CD14-positive monocyte (primary cell): ENCODE measurements at regions not wholly inside any gene's neighbourhood (a gene's known extent, or its start where the extent isn't known, plus 50 kb on each side); places are given as distances from the start of the nearest gene placed in this dataset.

Experiments used
- DNase-seq, 3 donors: peaks; one replicate each; pipeline ENCODE4 v3.0.0-alpha.2; 2011 to 2022
- H2AFZ ChIP-seq: 2 replicates; pipeline ENCODE4 v1.6.0; 2012; ENCODE audit warnings: mild to moderate bottlenecking, low read depth, low read length, inconsistent platforms; ENCODE audit not compliant: insufficient read depth, poor library complexity, severe bottlenecking
- H3K27ac ChIP-seq, 2 donors: 1 replicate in 1 of 2; 2 replicates in 1 of 2; pipeline ENCODE4 v1.5.1; 2012 to 2013; ENCODE audit warnings: low read length in 2 of 2, control low read depth in 1 of 2, inconsistent platforms in 1 of 2, low read depth in 1 of 2, mild to moderate bottlenecking in 1 of 2
- H3K27me3 ChIP-seq, 2 donors: one replicate each; pipeline versions ENCODE4 v1.6.0 to v1.6.1; 2011 to 2013; ENCODE audit warnings: low read length in 2 of 2; ENCODE audit not compliant: control insufficient read depth in 2 of 2, insufficient read depth in 2 of 2
- H3K36me3 ChIP-seq, 2 donors: replicated peaks in 1 of 2; 1 replicate in 1 of 2; 2 replicates in 1 of 2; pipeline versions ENCODE4 v1.5.1 to v1.6.1; 2012 to 2013; ENCODE audit warnings: low read length in 2 of 2, control low read depth in 1 of 2, inconsistent platforms in 1 of 2, mild to moderate bottlenecking in 1 of 2; ENCODE audit not compliant: insufficient read depth in 2 of 2, control insufficient read depth in 1 of 2
- H3K4me1 ChIP-seq, 2 donors: 1 replicate in 1 of 2; 2 replicates in 1 of 2; pipeline versions ENCODE4 v1.5.1 to v1.6.1; 2012 to 2013; ENCODE audit warnings: low read length in 2 of 2, control low read depth in 1 of 2, inconsistent platforms in 1 of 2, mild to moderate bottlenecking in 1 of 2, moderate library complexity in 1 of 2; ENCODE audit not compliant: insufficient read depth in 2 of 2, control insufficient read depth in 1 of 2
- H3K4me2 ChIP-seq: replicated peaks from 2 replicates; pipeline ENCODE3; 2012; ENCODE audit warnings: low read length, moderate library complexity, mild to moderate bottlenecking; ENCODE audit not compliant: poor library complexity, severe bottlenecking; ENCODE audit errors: extremely low read depth
- H3K4me3 ChIP-seq, 3 experiments: fragments of 200-600 bp in 1 of 3; sonication (generic) in 1 of 3; replicated peaks in 1 of 3; 1 replicate in 2 of 3; 2 replicates in 1 of 3; pipeline ENCODE4 v1.5.1; 2011 to 2013; ENCODE audit warnings: low read length in 3 of 3, mild to moderate bottlenecking in 3 of 3, control low read depth in 2 of 3, low read depth in 2 of 3, inconsistent platforms in 1 of 3, moderate library complexity in 1 of 3
- H3K79me2 ChIP-seq: 2 replicates; pipeline ENCODE4 v1.6.0; 2012; ENCODE audit warnings: mild to moderate bottlenecking, control low read depth, inconsistent platforms, low read length, moderate library complexity; ENCODE audit not compliant: insufficient read depth
- H3K9ac ChIP-seq: 2 replicates; pipeline ENCODE4 v1.6.0; 2017; ENCODE audit warnings: low read length, mild to moderate bottlenecking; ENCODE audit not compliant: insufficient read depth, poor library complexity, severe bottlenecking
- H3K9me3 ChIP-seq, 2 donors: replicated peaks in 1 of 2; 1 replicate in 1 of 2; 2 replicates in 1 of 2; pipeline versions ENCODE4 v1.5.1 to v1.6.1; 2012 to 2013; ENCODE audit warnings: low read length in 2 of 2, control low read depth in 1 of 2; ENCODE audit not compliant: control insufficient read depth in 1 of 2, insufficient read depth in 1 of 2
- H4K20me1 ChIP-seq: 2 replicates; pipeline ENCODE4 v1.6.0; 2012; ENCODE audit warnings: mild to moderate bottlenecking, low read length, control low read depth, moderate library complexity; ENCODE audit not compliant: insufficient read depth
- H3K27ac Mint-ChIP-seq, 7 donors: one replicate each; pipeline ENCODE4 v1.8.0; 2020; ENCODE audit warnings: mild to moderate bottlenecking in 7 of 7, mixed read lengths in 7 of 7, moderate library complexity in 6 of 7, inconsistent platforms in 2 of 7
- H3K27me3 Mint-ChIP-seq, 3 donors: one replicate each; pipeline ENCODE4 v1.8.0; 2021 to 2022; ENCODE audit warnings: low read depth in 3 of 3, mild to moderate bottlenecking in 3 of 3, mixed read lengths in 3 of 3, moderate library complexity in 3 of 3, inconsistent platforms in 1 of 3
- H3K36me3 Mint-ChIP-seq, 2 donors: one replicate each; pipeline ENCODE4 v1.8.0; 2020; ENCODE audit warnings: mixed read lengths in 2 of 2, inconsistent platforms in 1 of 2, mild to moderate bottlenecking in 1 of 2
- H3K4me1 Mint-ChIP-seq: one replicate; pipeline ENCODE4 v1.8.0; 2020; ENCODE audit warnings: mild to moderate bottlenecking, mixed read lengths
- H3K4me3 Mint-ChIP-seq, 2 donors: one replicate each; pipeline ENCODE4 v1.8.0; 2020; ENCODE audit warnings: mild to moderate bottlenecking in 2 of 2, mixed read lengths in 2 of 2, moderate library complexity in 1 of 2
- H3K9me3 Mint-ChIP-seq, 7 donors: one replicate each; pipeline ENCODE4 v1.8.0; 2020 to 2022; ENCODE audit warnings: mixed read lengths in 7 of 7, mild to moderate bottlenecking in 6 of 7, moderate library complexity in 6 of 7, inconsistent platforms in 2 of 7
- WGBS: methylation state at CpG from one replicate; pipeline ENCODE4 v1.1.5; 2013; ENCODE audit warnings: missing lambda C conversion rate; ENCODE audit not compliant: insufficient coverage; 5-methylcytosine and 5-hydroxymethylcytosine counted together
- intact Hi-C, 2 donors: fragments of 100-400 bp; cut with micrococcal nuclease; formaldehyde crosslinking; loops; one replicate each; pipeline versions ENCODE4 v1.15.0 to v1.15.1; 2023
- TF ChIP-seq, protein P1 (sequence below): fragments of 200-600 bp; IDR thresholded peaks from one replicate; pipeline ENCODE4 v1.8.0; 2022; ENCODE audit warnings: antibody characterized with exemption, mild to moderate bottlenecking

DNA sequence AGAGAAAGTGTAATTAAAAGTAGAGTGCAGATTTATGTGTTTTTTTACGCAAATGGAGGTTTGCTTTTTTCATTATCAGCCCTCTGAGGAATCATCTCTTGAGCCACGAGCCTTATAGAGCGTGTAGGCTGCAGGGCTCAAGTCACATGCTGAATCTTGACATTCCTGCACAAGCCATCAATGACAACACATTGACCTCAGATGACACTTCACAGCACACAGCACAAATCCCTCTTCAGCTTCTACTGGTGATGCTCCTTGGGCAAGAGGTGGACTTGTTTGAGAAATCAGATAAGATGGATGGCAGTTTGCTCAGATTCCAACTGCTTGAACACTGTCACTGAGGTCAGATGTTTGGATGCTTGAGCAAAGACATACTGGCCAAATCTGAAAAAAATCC is 250.6 kb downstream of the SNCA start:
- H2AFZ ChIP-seq, result no peak overlapping the region
- H3K36me3 ChIP-seq, result no peaks in the 10 kb centered on the region
- Mint-ChIP-seq H3K9me3 (no peaks in the 10 kb centered on the region), H3K4me3 (no peak overlapping the region), H3K36me3 (no peaks in the 10 kb centered on the region), H3K4me1 (no peaks in the 10 kb centered on the region), H3K27ac (no peak overlapping the region), H3K27me3 (no peaks in the 10 kb centered on the region)
- no peaks in the 10 kb centered on the region for H4K20me1 ChIP-seq
- 76% methylated on average over 3 of the region's 3 CpGs for WGBS
- no peak overlapping the region for H3K4me3 ChIP-seq
- H3K4me2 ChIP-seq, result no peak overlapping the region
- intact Hi-C loops, result no loop called here
- H3K79me2 ChIP-seq, result no peaks in the 10 kb centered on the region
- no peaks in the 10 kb centered on the region for H3K4me1 ChIP-seq
- H3K9ac ChIP-seq, result no peak overlapping the region
- no peak overlapping the region for H3K27ac ChIP-seq
- no peaks in the 10 kb centered on the region for H3K9me3 ChIP-seq
- DNase-seq, result no peak
- H3K27me3 ChIP-seq, result no peaks in the 10 kb centered on the region
- TF ChIP-seq, protein P1, sequence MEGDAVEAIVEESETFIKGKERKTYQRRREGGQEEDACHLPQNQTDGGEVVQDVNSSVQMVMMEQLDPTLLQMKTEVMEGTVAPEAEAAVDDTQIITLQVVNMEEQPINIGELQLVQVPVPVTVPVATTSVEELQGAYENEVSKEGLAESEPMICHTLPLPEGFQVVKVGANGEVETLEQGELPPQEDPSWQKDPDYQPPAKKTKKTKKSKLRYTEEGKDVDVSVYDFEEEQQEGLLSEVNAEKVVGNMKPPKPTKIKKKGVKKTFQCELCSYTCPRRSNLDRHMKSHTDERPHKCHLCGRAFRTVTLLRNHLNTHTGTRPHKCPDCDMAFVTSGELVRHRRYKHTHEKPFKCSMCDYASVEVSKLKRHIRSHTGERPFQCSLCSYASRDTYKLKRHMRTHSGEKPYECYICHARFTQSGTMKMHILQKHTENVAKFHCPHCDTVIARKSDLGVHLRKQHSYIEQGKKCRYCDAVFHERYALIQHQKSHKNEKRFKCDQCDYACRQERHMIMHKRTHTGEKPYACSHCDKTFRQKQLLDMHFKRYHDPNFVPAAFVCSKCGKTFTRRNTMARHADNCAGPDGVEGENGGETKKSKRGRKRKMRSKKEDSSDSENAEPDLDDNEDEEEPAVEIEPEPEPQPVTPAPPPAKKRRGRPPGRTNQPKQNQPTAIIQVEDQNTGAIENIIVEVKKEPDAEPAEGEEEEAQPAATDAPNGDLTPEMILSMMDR, result no peak

DNA sequence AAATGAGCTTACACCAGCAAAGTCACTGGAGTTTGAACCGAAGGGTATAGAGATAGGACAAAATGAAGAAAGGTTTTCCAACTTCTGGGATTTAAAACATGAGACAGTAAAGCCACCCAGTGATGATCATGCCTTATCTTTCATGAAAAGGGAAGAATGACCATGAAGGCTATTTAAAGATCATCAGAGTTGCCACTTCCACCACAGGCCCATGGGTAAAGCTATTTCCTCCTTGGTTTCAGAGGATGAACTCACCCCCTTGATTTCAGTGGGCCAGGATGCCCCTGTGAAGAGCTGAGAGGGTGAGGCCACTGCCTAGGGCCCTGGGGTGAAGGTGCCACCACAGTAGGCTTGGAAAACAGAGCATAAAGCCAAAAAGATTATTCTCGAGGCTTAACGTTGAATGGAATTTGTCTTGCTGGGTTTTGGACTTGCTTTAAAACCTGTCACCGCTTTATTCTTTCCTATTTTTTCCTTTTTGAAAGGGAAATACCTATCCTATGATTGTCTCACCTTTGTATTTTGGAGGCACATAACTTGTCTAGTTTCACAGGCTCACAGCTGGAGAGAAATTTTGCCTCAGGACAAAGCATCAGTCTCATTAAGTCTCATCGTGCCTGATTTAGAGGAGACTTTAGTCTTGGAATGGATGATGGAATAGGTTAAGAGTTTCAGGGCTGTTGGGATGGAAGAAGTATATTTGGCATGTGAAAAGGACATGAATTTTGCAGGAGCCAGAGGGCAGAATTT is 254.0 kb downstream of the SNCA start:
- no peaks in the 10 kb centered on the region for H3K79me2 ChIP-seq
- intact Hi-C loops, result no loop called here
- no peaks in the 10 kb centered on the region for H3K4me1 ChIP-seq
- peaks cover 0 to 4% (median 0%) of the 10 kb centered on the region in 7 donors for H3K9me3 Mint-ChIP-seq
- H3K27ac Mint-ChIP-seq, result no peak overlapping the region
- H2AFZ ChIP-seq, result no peak overlapping the region
- no peaks in the 10 kb centered on the region for H3K9me3 ChIP-seq
- no peaks in the 10 kb centered on the region for H3K4me1 Mint-ChIP-seq
- no peaks in the 10 kb centered on the region for H3K27me3 ChIP-seq
- no peaks in the 10 kb centered on the region for H3K36me3 Mint-ChIP-seq
- no peak overlapping the region for H3K4me3 Mint-ChIP-seq
- TF ChIP-seq, protein P1, result no peak
- no peak for DNase-seq
- WGBS, result 91% methylated on average over 2 of the region's 5 CpGs
- no peaks in the 10 kb centered on the region for H3K36me3 ChIP-seq
- H3K4me2 ChIP-seq, result no peak overlapping the region
- no peak overlapping the region for H3K4me3 ChIP-seq
- H3K27ac ChIP-seq, result no peak overlapping the region
- H3K27me3 Mint-ChIP-seq, result no peaks in the 10 kb centered on the region
- H4K20me1 ChIP-seq, result no peaks in the 10 kb centered on the region
- no peak overlapping the region for H3K9ac ChIP-seq
